ENCODE measurements at regions not wholly inside any gene's neighbourhood (a gene's known extent, or its start where the extent isn't known, plus 50 kb on each side); places are given as distances from the start of the nearest gene placed in this dataset.
A peak's percentile ranks its signal among the peaks of the same experiment; 100 is the strongest.

GRCh38 chr1:234538062-234538731 is 59.2 kb upstream of the TARBP1 start (continued):
- TF ChIP-seq AHDC1 (CRISPR knock-in tag; IDR thresholded peaks at IDR 0.05; ENCODE audit: borderline replicate concordance) (no peak), ATM (IDR thresholded peaks at IDR 0.05; ENCODE audit: borderline replicate concordance) (no peak), ZNF781 (CRISPR knock-in tag; IDR thresholded peaks at IDR 0.05; ENCODE audit: borderline replicate concordance, not compliant biosample characterization) (no peak), ZNF672 (CRISPR knock-in tag; IDR thresholded peaks at IDR 0.05) (no peak), GMEB2 (CRISPR knock-in tag; IDR thresholded peaks at IDR 0.05; ENCODE audit: low read depth) (no peak), ZNF777 (CRISPR knock-in tag; IDR thresholded peaks at IDR 0.05) (no peak), ELF1 (CRISPR knock-in tag; IDR thresholded peaks at IDR 0.05) (no peak), SRSF1 (optimal IDR thresholded peaks at IDR 0.05; ENCODE audit: low read depth, low read length) (no peak), DNMT1 (CRISPR knock-in tag; IDR thresholded peaks at IDR 0.05) (no peak), TGIF2 (CRISPR knock-in tag; IDR thresholded peaks at IDR 0.05) (peak; percentile 71), KLF13 (CRISPR knock-in tag; IDR thresholded peaks at IDR 0.05) (no peak), TARDBP (CRISPR knock-in tag; IDR thresholded peaks at IDR 0.05) (peak; percentile 70), ZNF318 (CRISPR knock-in tag; IDR thresholded peaks at IDR 0.05) (no peak), ZNF784 (CRISPR knock-in tag; IDR thresholded peaks at IDR 0.05; ENCODE audit: borderline replicate concordance) (no peak)

All from HepG2 (cell line).